Left lung (tissue), 4 donors: ENCODE measurements at regions not wholly inside any gene's neighbourhood (a gene's known extent, or its start where the extent isn't known, plus 50 kb on each side); places are given as distances from the start of the nearest gene placed in this dataset.

Source experiments
- ATAC-seq: fragments of 200-7000 bp; cut with Tn5 transposase; one replicate; pipeline ENCODE4 v1.9.1; 2020; ENCODE audit warnings: moderate library complexity
- DNase-seq, 4 donors: peaks; one replicate each; pipeline ENCODE4 v3.0.0-alpha.2; 2013 to 2020
- H3K27ac ChIP-seq, 2 donors: fragments of 200-600 bp; sonication (generic) in 1 of 2; one replicate each; pipeline versions ENCODE4 v1.5.0 to v1.8.0; 2020 to 2021
- H3K27me3 ChIP-seq, 2 donors: fragments of 200-600 bp; sonication (generic) in 1 of 2; one replicate each; pipeline versions ENCODE4 v1.5.0 to v1.8.0; 2020 to 2021
- H3K36me3 ChIP-seq, 2 donors: fragments of 200-600 bp; sonication (generic) in 1 of 2; one replicate each; pipeline versions ENCODE4 v1.5.0 to v1.8.0; 2020 to 2021
- H3K4me1 ChIP-seq, 2 donors: fragments of 200-600 bp; one replicate each; pipeline ENCODE4 v1.8.0; 2021
- H3K4me3 ChIP-seq, 2 donors: fragments of 200-600 bp; sonication (generic) in 1 of 2; one replicate each; pipeline versions ENCODE4 v1.5.0 to v1.8.0; 2020 to 2021; ENCODE audit warnings: mild to moderate bottlenecking in 1 of 2
- H3K9me3 ChIP-seq, 2 donors: fragments of 200-600 bp; sonication (generic) in 1 of 2; one replicate each; pipeline versions ENCODE4 v1.5.0 to v1.8.0; 2020 to 2021
- intact Hi-C, 2 donors: fragments of 100-400 bp; cut with DNase I; formaldehyde crosslinking; loops; one replicate each; pipeline versions ENCODE4 v1.11.2 to v1.14.2; 2022
- TF ChIP-seq, protein P1 (sequence below), 2 donors: fragments of 200-600 bp; sonication (generic) in 1 of 2; IDR thresholded peaks; one replicate each; pipeline versions ENCODE4 v1.5.0 to v1.8.0; 2021; ENCODE audit warnings: antibody characterized with exemption in 2 of 2
- donor health status: DM: no; HTN: yes; CAD: no.
- donor health status: DM: no; HTN: no; CAD: no.

DNA sequence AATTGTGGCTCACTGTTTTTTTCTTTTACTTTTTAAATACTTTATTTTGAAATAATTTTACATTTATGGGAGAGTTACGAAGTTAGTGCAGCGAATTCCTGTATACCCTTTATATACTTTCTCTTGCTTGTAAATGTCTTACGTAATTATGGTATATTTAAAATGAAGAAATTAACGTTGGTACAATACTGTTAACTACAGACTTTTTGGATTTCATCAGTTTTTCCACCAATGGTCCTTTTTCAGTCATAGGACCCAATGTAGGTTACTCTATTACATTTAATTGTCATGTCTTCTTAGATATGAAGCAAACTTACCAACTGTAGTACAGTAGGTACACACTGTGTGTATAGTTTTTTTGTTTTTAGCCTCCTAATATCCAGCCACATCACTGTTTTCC, 76.3 kb downstream of the BOLA3 start:
- TF ChIP-seq, protein P1, sequence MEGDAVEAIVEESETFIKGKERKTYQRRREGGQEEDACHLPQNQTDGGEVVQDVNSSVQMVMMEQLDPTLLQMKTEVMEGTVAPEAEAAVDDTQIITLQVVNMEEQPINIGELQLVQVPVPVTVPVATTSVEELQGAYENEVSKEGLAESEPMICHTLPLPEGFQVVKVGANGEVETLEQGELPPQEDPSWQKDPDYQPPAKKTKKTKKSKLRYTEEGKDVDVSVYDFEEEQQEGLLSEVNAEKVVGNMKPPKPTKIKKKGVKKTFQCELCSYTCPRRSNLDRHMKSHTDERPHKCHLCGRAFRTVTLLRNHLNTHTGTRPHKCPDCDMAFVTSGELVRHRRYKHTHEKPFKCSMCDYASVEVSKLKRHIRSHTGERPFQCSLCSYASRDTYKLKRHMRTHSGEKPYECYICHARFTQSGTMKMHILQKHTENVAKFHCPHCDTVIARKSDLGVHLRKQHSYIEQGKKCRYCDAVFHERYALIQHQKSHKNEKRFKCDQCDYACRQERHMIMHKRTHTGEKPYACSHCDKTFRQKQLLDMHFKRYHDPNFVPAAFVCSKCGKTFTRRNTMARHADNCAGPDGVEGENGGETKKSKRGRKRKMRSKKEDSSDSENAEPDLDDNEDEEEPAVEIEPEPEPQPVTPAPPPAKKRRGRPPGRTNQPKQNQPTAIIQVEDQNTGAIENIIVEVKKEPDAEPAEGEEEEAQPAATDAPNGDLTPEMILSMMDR (IDR thresholded peaks at IDR 0.05), result no peak
- Histone ChIP-seq H3K9me3 (no peaks in the 10 kb centered on the region), H3K27ac (peak overlapping the region in 1 of 2 donors; percentile 30), H3K27me3 (no peaks in the 10 kb centered on the region), H3K36me3 (peaks cover 0 to 23% of the 10 kb centered on the region in 2 donors), H3K4me3 (no peak overlapping the region), H3K4me1 (peaks cover 3 to 44% of the 10 kb centered on the region in 2 donors)
- intact Hi-C loops, result no loop called here
- DNase-seq, result no peak
- ATAC-seq, result no peak

- Histone ChIP-seq H3K36me3 (peaks cover 0 to 28% of the 10 kb centered on the region in 2 donors), H3K4me1 (peaks cover 3 to 46% of the 10 kb centered on the region in 2 donors), H3K27ac (peak overlapping the region in 1 of 2 donors; percentile 21), H3K9me3 (no peaks in the 10 kb centered on the region), H3K4me3 (no peak overlapping the region), H3K27me3 (no peaks in the 10 kb centered on the region)
- DNase-seq (peak in 1 of 4 donors; percentile 15), ATAC-seq (peak; percentile 10)
- TF ChIP-seq, protein P1 (IDR thresholded peaks at IDR 0.05), result no peak
- intact Hi-C loops, result no loop called here
These were observed 75.1 kb downstream of the BOLA3 start for GRCh38 chr2:74072565-74072964.

GRCh38 chr2:74074487-74074886, 73.2 kb downstream of the BOLA3 start:
- DNase-seq, result no peak
- H3K9me3 ChIP-seq, result no peaks in the 10 kb centered on the region
- intact Hi-C loops, result no loop called here
- no peak overlapping the region for H3K4me3 ChIP-seq
- H3K27me3 ChIP-seq, result no peaks in the 10 kb centered on the region
- ATAC-seq, result no peak
- H3K4me1 ChIP-seq, result peaks cover 3 to 46% of the 10 kb centered on the region in 2 donors
- TF ChIP-seq, protein P1 (IDR thresholded peaks at IDR 0.05), result no peak
- no peak overlapping the region for H3K27ac ChIP-seq
- H3K36me3 ChIP-seq, result peaks cover 0 to 28% of the 10 kb centered on the region in 2 donors

DNA sequence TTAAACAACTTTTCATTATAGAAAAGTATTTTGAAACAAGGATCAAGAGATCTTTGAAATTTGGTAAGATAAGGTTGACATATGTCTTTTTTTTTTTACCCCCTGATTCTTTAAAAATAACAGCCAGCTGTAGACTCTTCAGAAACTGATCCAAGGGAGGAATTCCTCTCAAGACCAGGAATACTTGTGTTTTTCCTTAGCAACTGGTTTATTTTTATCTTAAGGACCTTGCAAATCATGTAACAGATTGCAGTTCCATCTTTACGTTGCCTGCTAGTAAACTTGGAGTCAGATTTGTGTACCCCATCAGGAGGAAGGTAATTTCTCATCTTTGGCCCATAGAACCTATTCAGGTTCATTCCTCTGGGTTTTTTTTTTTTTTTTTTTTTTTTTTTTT, 71.6 kb downstream of the BOLA3 start:
- peak overlapping the region in 1 of 2 donors; percentile 10 for H3K27ac ChIP-seq
- TF ChIP-seq, protein P1 (IDR thresholded peaks at IDR 0.05), result no peak
- H3K4me1 ChIP-seq, result peaks cover 3 to 33% of the 10 kb centered on the region in 2 donors
- intact Hi-C loops, result no loop called here
- ATAC-seq (peak; percentile 26), DNase-seq (no peak)
- no peaks in the 10 kb centered on the region for H3K27me3 ChIP-seq
- no peak overlapping the region for H3K4me3 ChIP-seq
- no peaks in the 10 kb centered on the region for H3K9me3 ChIP-seq
- H3K36me3 ChIP-seq, result peaks cover 0 to 40% of the 10 kb centered on the region in 2 donors

GRCh38 chr2:74077636-74078035, 70.1 kb downstream of the BOLA3 start:
- Histone ChIP-seq H3K27me3 (no peaks in the 10 kb centered on the region), H3K36me3 (peaks cover 0 to 55% of the 10 kb centered on the region in 2 donors), H3K4me1 (peaks cover 3 to 19% of the 10 kb centered on the region in 2 donors), H3K9me3 (no peaks in the 10 kb centered on the region), H3K4me3 (no peak overlapping the region), H3K27ac (no peak overlapping the region)
- DNase-seq (no peak), ATAC-seq (peak; percentile 33)
- intact Hi-C loops, result no loop called here
- TF ChIP-seq, protein P1 (IDR thresholded peaks at IDR 0.05), result no peak
